ENCODE measurements at regions not wholly inside any gene's neighbourhood (a gene's known extent, or its start where the extent isn't known, plus 50 kb on each side); places are given as distances from the start of the nearest gene placed in this dataset.
"Not testable (repeated sequence)": the region's sequence is repeated elsewhere in the genome, so short reads cannot be mapped to it uniquely, and the experiment has no call there.

- Mint-ChIP-seq H3K27me3 (ENCODE audit: low read depth) (no peaks in the 10 kb centered on the region), H3K4me1 (no peaks in the 10 kb centered on the region), H3K27ac (ENCODE audit: unreplicated experiment) (no peak overlapping the region), H3K9me3 (no peaks in the 10 kb centered on the region), H3K36me3 (ENCODE audit: low read depth) (no peaks in the 10 kb centered on the region), H3K4me3 (no peak overlapping the region)
- TF ChIP-seq CTCF (conservative IDR thresholded peaks at IDR 0.05) = no peak
- no peak for DNase-seq (ENCODE audit: low read depth, low spot score)
Observed at GRCh38 chr3:163721596-163721995, 1356.7 kb downstream of the SI start.

GRCh38 chr3:163717377-163717776 is 1360.9 kb downstream of the SI start:
- Mint-ChIP-seq H3K4me3 (no peak overlapping the region), H3K36me3 (ENCODE audit: low read depth) (no peaks in the 10 kb centered on the region), H3K4me1 (no peaks in the 10 kb centered on the region), H3K27me3 (ENCODE audit: low read depth) (no peaks in the 10 kb centered on the region), H3K9me3 (no peaks in the 10 kb centered on the region), H3K27ac (ENCODE audit: unreplicated experiment) (no peak overlapping the region)
- DNase-seq (ENCODE audit: low read depth, low spot score) = no peak
- no peak for TF ChIP-seq CTCF (conservative IDR thresholded peaks at IDR 0.05)

GRCh38 chr3:163708428-163708827 is 1369.9 kb downstream of the SI start:
- Mint-ChIP-seq H3K4me3 (no peak overlapping the region), H3K36me3 (ENCODE audit: low read depth) (no peaks in the 10 kb centered on the region), H3K9me3 (no peaks in the 10 kb centered on the region), H3K4me1 (no peaks in the 10 kb centered on the region), H3K27ac (ENCODE audit: unreplicated experiment) (no peak overlapping the region), H3K27me3 (ENCODE audit: low read depth) (no peaks in the 10 kb centered on the region)
- no peak for TF ChIP-seq CTCF (conservative IDR thresholded peaks at IDR 0.05)
- no peak for DNase-seq (ENCODE audit: low read depth, low spot score)

GRCh38 chr3:163707659-163708058 is 1370.6 kb downstream of the SI start:
- H3K4me3 Mint-ChIP-seq = no peak overlapping the region
- no peak for DNase-seq (ENCODE audit: low read depth, low spot score)
- H3K4me1 Mint-ChIP-seq = no peaks in the 10 kb centered on the region
- H3K27ac Mint-ChIP-seq (ENCODE audit: unreplicated experiment) = no peak overlapping the region
- no peaks in the 10 kb centered on the region for H3K36me3 Mint-ChIP-seq (ENCODE audit: low read depth)
- no peaks in the 10 kb centered on the region for H3K9me3 Mint-ChIP-seq
- no peaks in the 10 kb centered on the region for H3K27me3 Mint-ChIP-seq (ENCODE audit: low read depth)
- TF ChIP-seq CTCF (conservative IDR thresholded peaks at IDR 0.05) = no peak

- H3K36me3 Mint-ChIP-seq (ENCODE audit: low read depth); H3K27ac Mint-ChIP-seq (ENCODE audit: unreplicated experiment); H3K4me3 Mint-ChIP-seq; H3K27me3 Mint-ChIP-seq (ENCODE audit: low read depth); H3K4me1 Mint-ChIP-seq; DNase-seq (ENCODE audit: low read depth, low spot score); H3K9me3 Mint-ChIP-seq: not testable (repeated sequence)
Observed at GRCh38 chr3:163698221-163698620, 1380.1 kb downstream of the SI start.

GRCh38 chr3:163692494-163692893 is 1385.8 kb downstream of the SI start:
- Mint-ChIP-seq H3K4me1 (no peaks in the 10 kb centered on the region), H3K27me3 (ENCODE audit: low read depth) (no peaks in the 10 kb centered on the region), H3K36me3 (ENCODE audit: low read depth) (peaks cover 6% of the 10 kb centered on the region), H3K4me3 (no peak overlapping the region), H3K9me3 (peaks cover 10% of the 10 kb centered on the region), H3K27ac (ENCODE audit: unreplicated experiment) (no peak overlapping the region)
- TF ChIP-seq CTCF (conservative IDR thresholded peaks at IDR 0.05) = no peak
- no peak for DNase-seq (ENCODE audit: low read depth, low spot score)

Data from neural crest cell (in vitro differentiated cells).